GM12878 (cell line): ENCODE measurements at regions not wholly inside any gene's neighbourhood (a gene's known extent, or its start where the extent isn't known, plus 50 kb on each side); places are given as distances from the start of the nearest gene placed in this dataset.
A peak's percentile ranks its signal among the peaks of the same experiment; 100 is the strongest.

Experiments
- ATAC-seq: fragments of 200-7000 bp; cut with Tn5 transposase; 3 replicates; pipeline ENCODE4 v1.9.1; 2020; ENCODE audit warnings: mild to moderate bottlenecking, moderate library complexity
- BruUV-seq: library from RNA; stranded (reverse); fragments of 400-500 nt; replicated peaks from 2 replicates; lab custom pipeline; 2021; lab: Mats Ljungman, UMichigan
- CTCF ChIA-PET: fragments of 300-600 bp; sonication (Branson Sonifier 250); formaldehyde crosslinking; extraction: SDS; loops from one replicate; lab custom pipeline; 2021; ENCODE audit warnings: inconsistent platforms; lab: Yijun Ruan, JAX
- POLR2A ChIA-PET: fragments of 350-600 bp; formaldehyde crosslinking; extraction: SDS; loops from one replicate; lab custom pipeline; 2021; ENCODE audit warnings: inconsistent platforms; lab: Charles Lee
- RAD21 ChIA-PET: fragments of 300-600 bp; sonication (Branson Sonifier 250); formaldehyde crosslinking; loops from one replicate; lab custom pipeline; 2023; ENCODE audit warnings: antibody characterized with exemption; ENCODE audit not compliant: unreplicated experiment; lab: Charles Lee
- SMC1A ChIA-PET: fragments of 300-600 bp; sonication (Branson Sonifier 250); formaldehyde crosslinking; loops from one replicate; lab custom pipeline; 2023; ENCODE audit not compliant: unreplicated experiment, uncharacterized antibody; lab: Charles Lee
- DNase-seq: peaks from one replicate; pipeline ENCODE4 v3.0.0-alpha.2; 2011; ENCODE audit warnings: low read depth, low spot score
- FAIRE-seq: peaks from 3 replicates; lab custom pipeline; 2011; peaks lifted over from hg19 to GRCh38; lab: Jason Lieb, UNC
- H2AFZ ChIP-seq: 2 replicates; pipeline ENCODE4 v1.6.0; 2011; ENCODE audit warnings: low read depth, low read length, control low read depth; ENCODE audit not compliant: control insufficient read depth
- H3K27ac ChIP-seq: 2 replicates; pipeline ENCODE4 v1.5.1; 2011; ENCODE audit warnings: control low read depth; ENCODE audit not compliant: control insufficient read depth, insufficient read depth
- H3K27me3 ChIP-seq, 2 experiments: replicated peaks in 1 of 2; 2 replicates each; pipeline versions ENCODE4 v1.6.0 to v1.6.1; 2011; ENCODE audit warnings: low read length in 1 of 2; ENCODE audit not compliant: control insufficient read depth in 2 of 2, insufficient read depth in 2 of 2
- H3K36me3 ChIP-seq, 2 experiments: 2 replicates each; pipeline ENCODE4 v1.5.1; 2011; ENCODE audit warnings: low read length in 1 of 2; ENCODE audit not compliant: control insufficient read depth in 2 of 2, insufficient read depth in 2 of 2
- H3K4me1 ChIP-seq: 2 replicates; pipeline ENCODE4 v1.6.1; 2011; ENCODE audit warnings: mild to moderate bottlenecking, low read length, moderate library complexity, mixed read lengths; ENCODE audit not compliant: control insufficient read depth, insufficient read depth
- H3K4me2 ChIP-seq: 2 replicates; pipeline ENCODE4 v1.6.0; 2011; ENCODE audit warnings: control low read depth; ENCODE audit not compliant: control insufficient read depth, insufficient read depth
- H3K4me3 ChIP-seq: fragments of 200-600 bp; sonication (generic); 2 replicates; pipeline ENCODE4 v1.5.1; 2016
- H3K79me2 ChIP-seq: 2 replicates; pipeline ENCODE4 v1.6.0; 2011; ENCODE audit warnings: low read length; ENCODE audit not compliant: control insufficient read depth, insufficient read depth
- H3K9ac ChIP-seq: 2 replicates; pipeline ENCODE4 v1.8.0; 2011; ENCODE audit warnings: low read length, control low read depth, mixed read lengths; ENCODE audit not compliant: control insufficient read depth, insufficient read depth
- H3K9me3 ChIP-seq: replicated peaks from 3 replicates; pipeline ENCODE4 v1.5.1; 2011; ENCODE audit warnings: mild to moderate bottlenecking, low read length; ENCODE audit not compliant: control insufficient read depth, insufficient read depth
- H4K20me1 ChIP-seq: 2 replicates; pipeline ENCODE4 v1.6.0; 2011; ENCODE audit not compliant: control insufficient read depth, insufficient read depth
- BHLHE40 ChIP-seq, 2 experiments: fragments of 450-650 bp in 1 of 2; IDR thresholded peaks; 2 replicates each; pipeline ENCODE4 v1.6.1; 2011 to 2017; ENCODE audit warnings: low read depth in 2 of 2, borderline replicate concordance in 1 of 2, improper control_type of control experiment in 1 of 2, low read length in 1 of 2, mild to moderate bottlenecking in 1 of 2
- BRCA1 ChIP-seq: IDR thresholded peaks from 2 replicates; pipeline ENCODE4 v1.6.1; 2011; ENCODE audit warnings: low read depth, low read length, improper control_type of control experiment
- ESRRA ChIP-seq: IDR thresholded peaks from 2 replicates; pipeline ENCODE4 v1.6.1; 2012; ENCODE audit warnings: mild to moderate bottlenecking, low read length, improper control_type of control experiment
- EZH2 ChIP-seq: IDR thresholded peaks from 2 replicates; pipeline ENCODE4 v1.6.1; 2012; ENCODE audit warnings: low read depth, mild to moderate bottlenecking, control low read depth, inconsistent platforms, low read length, borderline replicate concordance; ENCODE audit not compliant: control insufficient read depth
- MYB ChIP-seq: fragments of 150-350 bp; IDR thresholded peaks from 2 replicates; pipeline ENCODE4 v1.6.1; 2014; ENCODE audit warnings: mild to moderate bottlenecking, low read depth, low read length, borderline replicate concordance
- SREBF1 ChIP-seq: IDR thresholded peaks from 2 replicates; pipeline ENCODE4 v1.6.1; 2012; ENCODE audit warnings: mild to moderate bottlenecking, low read length
- ZBED1 ChIP-seq: IDR thresholded peaks from 2 replicates; pipeline ENCODE4 v1.6.1; 2016; ENCODE audit warnings: borderline replicate concordance
- WGBS: methylation state at CpG from one replicate; pipeline ENCODE4 v1.1.6; 2016; ENCODE audit warnings: low lambda C conversion rate; ENCODE audit not compliant: insufficient replicate concordance, insufficient coverage; ENCODE audit errors: missing lambda C conversion rate; 5-methylcytosine and 5-hydroxymethylcytosine counted together
- in situ Hi-C: fragments of 300-500 bp; cut with MboI; formaldehyde crosslinking; loops from 9 replicates; pipeline ENCODE4 v1.14.3; 2018; ENCODE audit warnings: mixed read lengths
- intact Hi-C: fragments of 100-400 bp; cut with micrococcal nuclease; formaldehyde crosslinking; loops from one replicate; pipeline ENCODE4 v1.14.2; 2022; ENCODE audit not compliant: unreplicated experiment
- TF ChIP-seq, protein P1 (sequence below): fragments of 450-650 bp; IDR thresholded peaks from 2 replicates; pipeline ENCODE4 v1.6.1; 2017; ENCODE audit warnings: mild to moderate bottlenecking, moderate library complexity

DNA sequence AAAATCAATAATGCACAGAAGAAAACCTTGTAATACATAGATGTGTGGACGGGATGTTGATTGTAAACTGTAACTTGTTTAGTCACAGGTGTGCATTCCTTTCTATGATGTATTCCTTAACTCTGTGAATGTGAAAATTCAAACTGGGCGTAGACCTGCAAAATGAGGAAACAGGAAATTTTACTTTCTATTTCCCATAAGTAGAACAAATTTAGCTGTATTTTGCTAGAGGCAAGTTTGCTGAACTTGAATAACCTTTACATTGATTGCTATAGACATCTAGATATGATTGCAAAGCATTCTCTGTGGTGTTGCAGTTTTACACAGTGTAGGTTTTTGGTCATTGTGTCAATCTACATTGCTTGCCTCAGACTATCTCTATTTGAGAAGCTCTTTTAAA is 368.4 kb upstream of the MAN1A1 start:
- RAD21 ChIA-PET = interaction anchor here (1.0 kb wide), 1 partner anchor 367 kb away, joined by 3 read pairs; no protein-coding TSS in a partner anchor
- no peaks in the 10 kb centered on the region for H3K9me3 ChIP-seq
- SMC1A ChIA-PET = interaction anchor here (0.9 to 3.1 kb wide), 5 partner anchors 10 to 367 kb away, joined by 3 to 8 read pairs (median 5); no protein-coding TSS in a partner anchor
- H3K27me3 ChIP-seq = no peaks in the 10 kb centered on the region
- BruUV-seq = no TSS peak
- H3K4me3 ChIP-seq = no peak overlapping the region
- no peak overlapping the region for H3K9ac ChIP-seq
- DNase-seq (no peak), FAIRE-seq (no peak), ATAC-seq (peak; percentile 32; the same call in 2 of the 3 replicates)
- in situ Hi-C loops (no loop called here), intact Hi-C loops (no loop called here)
- no peaks in the 10 kb centered on the region for H3K79me2 ChIP-seq
- POLR2A ChIA-PET = no interaction called here
- H3K27ac ChIP-seq = no peak overlapping the region
- no peak overlapping the region for H3K4me2 ChIP-seq
- H3K36me3 ChIP-seq = no peaks in the 10 kb centered on the region
- H2AFZ ChIP-seq = no peak overlapping the region
- no peaks in the 10 kb centered on the region for H4K20me1 ChIP-seq
- WGBS = 0% methylated on average over 2 of the region's 2 CpGs
- TF ChIP-seq EZH2 (no peak), BHLHE40 (IDR thresholded peaks at IDR 0.05; ENCODE audit: borderline replicate concordance in 1 of 2, low read depth in 2 of 2, low read length in 1 of 2) (no peak), MYB (no peak), ZBED1 (no peak), SREBF1 (no peak), BRCA1 (no peak), ESRRA (no peak)
- TF ChIP-seq, protein P1, sequence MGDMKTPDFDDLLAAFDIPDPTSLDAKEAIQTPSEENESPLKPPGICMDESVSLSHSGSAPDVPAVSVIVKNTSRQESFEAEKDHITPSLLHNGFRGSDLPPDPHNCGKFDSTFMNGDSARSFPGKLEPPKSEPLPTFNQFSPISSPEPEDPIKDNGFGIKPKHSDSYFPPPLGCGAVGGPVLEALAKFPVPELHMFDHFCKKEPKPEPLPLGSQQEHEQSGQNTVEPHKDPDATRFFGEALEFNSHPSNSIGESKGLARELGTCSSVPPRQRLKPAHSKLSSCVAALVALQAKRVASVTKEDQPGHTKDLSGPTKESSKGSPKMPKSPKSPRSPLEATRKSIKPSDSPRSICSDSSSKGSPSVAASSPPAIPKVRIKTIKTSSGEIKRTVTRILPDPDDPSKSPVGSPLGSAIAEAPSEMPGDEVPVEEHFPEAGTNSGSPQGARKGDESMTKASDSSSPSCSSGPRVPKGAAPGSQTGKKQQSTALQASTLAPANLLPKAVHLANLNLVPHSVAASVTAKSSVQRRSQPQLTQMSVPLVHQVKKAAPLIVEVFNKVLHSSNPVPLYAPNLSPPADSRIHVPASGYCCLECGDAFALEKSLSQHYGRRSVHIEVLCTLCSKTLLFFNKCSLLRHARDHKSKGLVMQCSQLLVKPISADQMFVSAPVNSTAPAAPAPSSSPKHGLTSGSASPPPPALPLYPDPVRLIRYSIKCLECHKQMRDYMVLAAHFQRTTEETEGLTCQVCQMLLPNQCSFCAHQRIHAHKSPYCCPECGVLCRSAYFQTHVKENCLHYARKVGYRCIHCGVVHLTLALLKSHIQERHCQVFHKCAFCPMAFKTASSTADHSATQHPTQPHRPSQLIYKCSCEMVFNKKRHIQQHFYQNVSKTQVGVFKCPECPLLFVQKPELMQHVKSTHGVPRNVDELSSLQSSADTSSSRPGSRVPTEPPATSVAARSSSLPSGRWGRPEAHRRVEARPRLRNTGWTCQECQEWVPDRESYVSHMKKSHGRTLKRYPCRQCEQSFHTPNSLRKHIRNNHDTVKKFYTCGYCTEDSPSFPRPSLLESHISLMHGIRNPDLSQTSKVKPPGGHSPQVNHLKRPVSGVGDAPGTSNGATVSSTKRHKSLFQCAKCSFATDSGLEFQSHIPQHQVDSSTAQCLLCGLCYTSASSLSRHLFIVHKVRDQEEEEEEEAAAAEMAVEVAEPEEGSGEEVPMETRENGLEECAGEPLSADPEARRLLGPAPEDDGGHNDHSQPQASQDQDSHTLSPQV = no peak
- CTCF ChIA-PET = no interaction called here
- H3K4me1 ChIP-seq = no peaks in the 10 kb centered on the region
